Fibroblast of pulmonary artery (primary cell): ENCODE measurements at regions not wholly inside any gene's neighbourhood (a gene's known extent, or its start where the extent isn't known, plus 50 kb on each side); places are given as distances from the start of the nearest gene placed in this dataset.
A peak's percentile ranks its signal among the peaks of the same experiment; 100 is the strongest.

Experiments used
- DNase-seq: peaks from one replicate; pipeline ENCODE4 v3.0.0-alpha.2; 2010; ENCODE audit warnings: low read depth
- H3K4me3 ChIP-seq: replicated peaks from 2 replicates; pipeline ENCODE4 v1.5.1; 2011; ENCODE audit warnings: low read depth, mild to moderate bottlenecking, control low read depth, low read length, moderate library complexity
- CTCF ChIP-seq: IDR thresholded peaks from 2 replicates; pipeline ENCODE4 v1.5.1; 2011; ENCODE audit warnings: mild to moderate bottlenecking, control low read depth, low read length, inconsistent platforms; ENCODE audit errors: missing control alignments

- no peak for TF ChIP-seq CTCF
- no peak overlapping the region for H3K4me3 ChIP-seq
- DNase-seq: no peak
These were observed 119.9 kb upstream of the ANKRD55 start for GRCh38 chr5:56352808-56353590.

DNA sequence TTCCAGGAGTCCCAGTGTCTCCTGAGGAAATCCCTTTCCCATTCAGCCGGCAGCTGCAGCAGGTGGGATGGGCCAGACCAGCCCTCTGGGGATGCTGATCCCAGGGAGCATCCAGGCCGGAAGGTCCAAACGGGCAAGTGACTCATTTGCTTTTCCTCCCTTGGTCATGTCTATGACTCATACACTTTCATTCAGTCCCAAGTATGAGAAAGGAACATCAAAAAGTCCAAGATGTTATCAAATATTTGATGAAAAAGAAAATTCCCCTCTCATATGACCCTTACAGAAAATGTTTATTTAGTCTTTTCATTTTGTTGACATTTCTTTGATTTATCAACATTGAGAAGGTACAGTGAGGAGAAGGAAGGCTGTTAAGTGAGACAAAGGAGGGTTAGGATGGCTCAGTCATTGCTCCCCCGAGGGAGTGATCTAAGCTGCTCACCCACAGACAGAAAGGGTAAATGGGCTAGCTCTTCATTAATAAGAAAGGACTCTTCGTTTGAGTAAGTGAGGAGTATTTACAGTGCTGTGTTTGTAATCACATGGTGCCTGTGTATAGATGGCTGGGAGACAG lies 117.6 kb upstream of the ANKRD55 start:
- H3K4me3 ChIP-seq: no peak overlapping the region
- DNase-seq: peak; percentile 89
- TF ChIP-seq CTCF: no peak

- DNase-seq: no peak
- TF ChIP-seq CTCF: no peak
- no peak overlapping the region for H3K4me3 ChIP-seq
These were observed 117.0 kb upstream of the ANKRD55 start for GRCh38 chr5:56350011-56350596.

DNA sequence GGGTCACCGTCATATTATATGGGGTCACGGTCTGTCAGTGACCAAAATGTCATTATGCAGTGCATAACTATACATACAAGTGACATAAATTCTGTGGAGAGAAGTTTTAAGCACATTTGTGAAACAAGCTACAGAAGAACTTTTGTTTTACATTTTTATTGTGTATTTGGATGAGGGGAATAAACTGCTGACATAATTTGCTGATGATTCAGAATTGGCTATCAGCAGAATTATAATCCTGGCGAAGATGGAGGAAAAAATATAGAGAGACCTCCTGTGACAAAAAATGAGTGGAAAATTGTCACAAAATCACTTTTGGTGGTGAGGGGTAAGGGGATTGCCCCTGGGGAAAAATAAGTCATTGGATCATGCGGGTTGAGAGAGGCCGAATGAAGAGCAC lies 116.3 kb upstream of the ANKRD55 start:
- no peak for TF ChIP-seq CTCF
- no peak for DNase-seq
- H3K4me3 ChIP-seq: no peak overlapping the region

DNA sequence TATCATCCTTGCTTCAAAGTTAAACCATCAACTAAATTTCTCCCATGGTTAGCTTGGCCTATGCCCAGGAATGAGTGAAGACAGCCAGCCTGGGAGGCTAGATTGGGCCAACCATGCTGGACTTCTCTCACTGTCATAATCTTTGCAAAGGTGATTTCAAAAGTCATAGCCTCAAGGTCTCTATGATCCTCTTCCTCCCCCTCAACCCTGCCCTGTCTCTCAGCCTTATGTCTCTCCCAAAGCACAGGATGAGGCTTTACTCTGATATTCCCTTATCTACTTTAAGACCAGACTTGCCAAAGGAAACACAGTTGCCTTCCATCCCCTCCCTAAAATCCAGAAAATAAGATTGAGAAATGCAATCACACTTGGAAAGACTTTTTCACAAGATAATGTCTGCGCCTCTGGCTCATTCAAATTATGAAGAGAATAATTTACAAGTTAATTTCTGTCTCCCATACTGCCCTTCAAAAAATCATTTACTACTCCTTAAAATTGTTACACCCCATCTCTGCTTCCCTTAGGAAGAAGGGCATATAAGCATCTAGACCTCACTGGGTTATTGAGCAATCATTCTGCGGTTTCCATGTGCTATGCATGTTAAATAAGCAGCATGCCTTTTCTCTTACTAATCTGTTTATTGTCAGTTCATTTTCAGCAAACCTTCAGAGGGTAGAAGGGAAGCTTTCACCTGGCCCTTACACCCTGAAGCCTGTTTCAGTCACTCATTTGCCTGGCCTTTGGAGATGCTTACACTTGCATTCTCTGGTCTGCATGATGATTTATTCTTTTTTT lies 113.8 kb upstream of the ANKRD55 start:
- H3K4me3 ChIP-seq: no peak overlapping the region
- no peak for TF ChIP-seq CTCF
- DNase-seq: peak; percentile 96

DNA sequence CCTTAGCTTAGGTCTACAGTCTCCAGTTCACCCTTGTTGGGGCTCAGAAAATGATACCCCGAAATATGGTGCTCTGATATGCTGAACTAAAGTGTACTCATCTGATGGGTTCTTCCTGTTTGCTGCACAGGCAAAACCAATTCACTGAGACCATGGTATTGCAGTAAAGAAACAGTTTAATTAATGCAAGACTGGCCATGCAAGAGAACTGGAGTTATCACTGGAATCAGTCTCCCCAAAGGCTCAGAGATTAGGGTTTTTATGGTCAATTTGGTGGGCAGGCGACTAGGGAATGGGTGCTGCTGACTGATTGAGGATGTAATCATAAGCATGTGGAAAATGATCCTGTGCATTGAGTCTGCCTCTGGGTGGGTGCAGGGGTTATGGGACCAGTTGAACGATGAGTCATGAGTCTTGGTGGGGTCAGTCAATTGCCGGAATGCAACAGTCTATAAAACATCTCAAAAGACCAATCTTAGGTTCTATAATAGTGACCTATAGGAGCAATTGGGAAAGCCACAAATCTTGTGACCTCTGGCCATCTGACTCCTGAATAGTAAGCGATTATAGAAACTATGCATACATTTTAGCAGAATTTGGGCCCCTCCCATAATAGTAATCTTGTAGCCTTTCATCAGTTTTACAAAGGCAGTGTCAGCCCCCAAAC lies 113.0 kb upstream of the ANKRD55 start:
- H3K4me3 ChIP-seq: no peak overlapping the region
- TF ChIP-seq CTCF: no peak
- no peak for DNase-seq
